GM18858 (cell line): ENCODE measurements at regions not wholly inside any gene's neighbourhood (a gene's known extent, or its start where the extent isn't known, plus 50 kb on each side); places are given as distances from the start of the nearest gene placed in this dataset.

Source experiments
- ATAC-seq: cut with Tn5 transposase; IDR thresholded peaks from one replicate; pipeline ENCODE4 v1.9.1; 2021; ENCODE audit not compliant: unreplicated experiment

GRCh38 chr15:53307952-53308624, 451.4 kb downstream of the WDR72 start:
- ATAC-seq: no peak

- ATAC-seq: no peak
Measured at GRCh38 chr15:53305554-53305953, 453.9 kb downstream of the WDR72 start.

DNA sequence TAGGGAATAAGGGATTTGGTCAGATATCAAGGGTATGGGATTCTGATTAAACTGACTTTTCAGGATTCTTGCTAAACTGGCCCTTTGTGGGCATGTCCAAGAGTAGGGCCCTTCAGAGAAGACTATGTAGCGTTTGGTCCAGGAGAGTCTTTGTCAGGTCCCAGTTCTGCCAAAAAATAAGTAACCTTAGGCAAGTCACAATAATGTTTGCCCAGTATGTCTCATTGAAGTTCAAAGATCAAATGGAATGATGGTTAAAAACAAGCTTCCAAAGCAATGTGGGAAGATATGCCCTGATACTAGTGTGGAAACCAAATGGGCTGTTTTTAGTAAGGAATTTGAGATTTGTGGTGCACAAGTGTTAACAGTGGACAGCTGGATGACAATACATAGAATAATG, 454.4 kb downstream of the WDR72 start:
- ATAC-seq: no peak

GRCh38 chr15:53297828-53298227, 461.6 kb downstream of the WDR72 start:
- no peak for ATAC-seq

GRCh38 chr15:53296603-53297002, 462.9 kb downstream of the WDR72 start:
- ATAC-seq: no peak

- no peak for ATAC-seq
Measured at GRCh38 chr15:53295574-53295973, 463.9 kb downstream of the WDR72 start.

- no peak for ATAC-seq
Measured at GRCh38 chr15:53288542-53288941, 470.9 kb downstream of the WDR72 start.

DNA sequence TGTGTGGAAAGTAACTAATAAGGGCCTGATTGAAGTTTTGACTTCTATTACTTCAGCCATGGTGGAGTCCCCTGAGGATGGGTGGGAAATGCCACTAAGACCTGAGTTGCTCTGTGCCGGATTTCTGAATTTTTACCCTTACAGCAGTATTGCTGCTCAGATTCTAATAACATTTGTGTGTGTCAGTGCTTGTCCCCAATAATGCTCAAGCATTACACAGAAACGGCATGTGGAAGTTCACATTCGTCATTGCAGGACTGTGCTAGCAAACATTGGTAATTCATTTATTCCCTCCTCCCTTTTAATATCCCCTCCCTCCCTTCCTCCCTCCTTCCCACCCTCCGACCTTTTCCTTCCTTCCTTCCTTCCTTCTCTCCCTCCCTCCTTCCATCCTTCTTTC, 484.5 kb upstream of the ONECUT1 start:
- no peak for ATAC-seq

DNA sequence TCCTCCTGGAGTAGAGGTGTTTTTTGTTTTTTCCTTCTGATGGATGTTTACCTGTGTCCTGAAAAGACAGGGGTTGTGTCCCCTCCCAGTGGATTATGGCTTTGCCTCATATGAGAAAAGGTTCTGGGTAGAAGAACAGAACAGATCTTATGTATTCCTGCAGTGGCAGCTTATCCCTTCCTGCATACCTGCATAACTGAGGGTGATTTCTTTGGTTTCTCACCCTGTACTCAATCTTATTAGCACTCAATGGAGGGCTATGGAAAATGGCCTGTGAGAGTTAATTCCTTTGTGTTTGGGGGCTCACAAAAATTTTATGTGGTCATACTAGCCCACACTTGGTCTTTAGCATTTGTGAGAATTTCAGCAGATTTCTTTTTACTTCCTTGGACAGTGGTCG, 482.0 kb upstream of the ONECUT1 start:
- ATAC-seq: no peak

DNA sequence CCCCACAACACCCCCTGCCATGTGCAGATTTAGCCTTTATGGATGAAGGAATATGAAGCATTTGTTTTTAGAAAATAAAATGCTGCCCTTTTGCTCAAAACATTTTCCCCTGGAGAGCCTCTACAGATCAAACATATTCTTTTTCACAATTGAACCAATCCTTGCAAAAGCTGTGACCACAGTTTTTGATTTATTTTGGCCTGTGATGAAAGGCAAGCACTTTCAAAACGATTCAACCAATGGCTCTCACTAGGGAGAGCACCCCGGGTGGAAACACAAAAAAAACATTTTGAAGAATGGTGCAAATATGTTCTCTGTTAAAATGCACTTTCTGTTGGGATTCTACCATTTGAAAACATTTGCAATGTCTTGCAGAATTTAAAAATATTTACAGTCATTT, 476.0 kb upstream of the ONECUT1 start:
- no peak for ATAC-seq

DNA sequence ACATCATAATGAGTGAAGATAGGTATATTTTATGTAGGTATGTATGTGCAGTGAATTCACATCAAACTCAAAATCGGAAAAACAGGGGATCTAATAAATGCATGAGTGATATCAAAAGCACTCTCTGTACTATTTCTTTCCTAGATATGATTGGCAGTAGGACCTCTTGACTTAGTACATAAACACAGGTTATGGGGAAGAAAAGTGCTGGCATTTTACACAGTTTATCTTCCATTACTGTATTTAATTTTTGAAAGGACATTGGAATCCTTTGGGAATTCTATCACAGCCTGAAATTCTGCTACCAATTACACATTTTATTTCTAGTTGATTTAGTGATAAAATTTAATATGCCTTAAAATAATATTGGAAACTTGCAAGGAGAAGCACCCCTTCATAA, 470.5 kb upstream of the ONECUT1 start:
- ATAC-seq: no peak

DNA sequence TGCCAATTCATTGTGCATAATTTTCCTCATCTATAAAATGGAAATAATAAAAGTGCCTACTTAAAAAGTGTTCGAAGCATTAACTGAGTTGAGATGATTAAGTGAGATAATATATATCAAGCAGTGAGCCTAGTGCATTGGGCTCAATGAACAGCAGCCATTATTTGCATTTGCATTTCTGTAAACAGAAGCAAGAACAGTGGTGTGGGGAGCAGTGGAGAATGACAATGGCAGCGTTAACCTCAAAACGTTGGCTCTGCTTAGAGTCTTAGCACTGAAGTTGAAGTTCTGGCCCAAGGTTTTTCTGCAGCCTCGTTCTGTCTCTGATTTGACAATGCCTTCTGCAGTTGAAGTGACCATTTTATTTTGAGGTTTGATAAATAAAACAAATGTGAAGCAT, 466.3 kb upstream of the ONECUT1 start:
- no peak for ATAC-seq

GRCh38 chr15:53256043-53256442, 465.9 kb upstream of the ONECUT1 start:
- no peak for ATAC-seq

- ATAC-seq: no peak
Measured at GRCh38 chr15:53251996-53252395, 461.9 kb upstream of the ONECUT1 start.

- ATAC-seq: no peak
Measured at GRCh38 chr15:53251523-53251922, 461.4 kb upstream of the ONECUT1 start.

DNA sequence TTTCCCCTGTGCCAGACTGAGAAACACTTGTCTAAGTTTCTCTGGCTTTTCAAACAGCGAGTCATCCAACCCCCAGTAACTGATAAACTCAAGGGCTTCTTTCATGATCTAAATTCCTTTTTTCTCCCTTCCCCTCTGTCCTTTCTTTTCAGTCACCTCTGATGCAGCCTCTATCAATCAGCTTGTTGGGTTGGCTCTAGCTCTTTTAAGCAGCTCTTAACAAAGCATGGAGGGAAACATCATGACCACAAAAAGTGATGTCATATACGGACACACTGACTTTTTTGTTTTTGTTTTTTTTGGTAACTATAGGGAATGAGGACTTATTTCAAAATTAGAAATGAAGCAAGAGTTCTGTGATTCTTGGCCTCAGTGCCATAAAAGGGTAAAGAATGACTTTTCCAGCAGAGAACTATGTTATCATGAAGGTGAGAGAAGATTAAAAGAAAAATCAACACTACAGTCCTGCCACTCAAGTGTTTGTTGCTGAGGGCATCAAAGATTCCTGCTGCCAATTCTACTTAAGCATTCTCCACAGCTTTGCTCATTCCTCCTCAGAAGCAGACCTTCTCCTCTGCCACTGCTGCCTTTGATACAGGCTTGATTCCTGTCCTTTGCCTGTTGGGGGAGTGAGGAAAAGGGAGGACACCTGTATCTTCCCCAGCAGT, 457.0 kb upstream of the ONECUT1 start:
- ATAC-seq: no peak

DNA sequence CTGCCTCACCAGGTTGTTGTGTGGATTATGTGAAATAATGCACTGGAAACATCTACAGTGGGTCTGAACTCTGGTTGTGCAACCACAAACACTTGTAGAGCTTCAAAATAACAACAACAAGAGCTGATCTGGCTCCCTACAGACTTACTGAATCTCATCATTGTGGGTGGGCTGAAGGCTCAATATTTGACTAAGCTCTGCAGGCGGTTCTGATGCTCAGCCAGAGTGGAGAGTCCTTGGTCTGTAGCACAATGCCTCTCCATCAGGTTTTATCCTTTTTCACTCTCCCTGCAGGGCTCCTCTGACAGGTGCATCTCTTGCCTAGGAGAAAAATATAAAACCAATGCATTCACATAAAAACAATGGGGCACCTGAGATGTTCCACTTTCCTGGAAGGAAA, 456.3 kb upstream of the ONECUT1 start:
- ATAC-seq: no peak

DNA sequence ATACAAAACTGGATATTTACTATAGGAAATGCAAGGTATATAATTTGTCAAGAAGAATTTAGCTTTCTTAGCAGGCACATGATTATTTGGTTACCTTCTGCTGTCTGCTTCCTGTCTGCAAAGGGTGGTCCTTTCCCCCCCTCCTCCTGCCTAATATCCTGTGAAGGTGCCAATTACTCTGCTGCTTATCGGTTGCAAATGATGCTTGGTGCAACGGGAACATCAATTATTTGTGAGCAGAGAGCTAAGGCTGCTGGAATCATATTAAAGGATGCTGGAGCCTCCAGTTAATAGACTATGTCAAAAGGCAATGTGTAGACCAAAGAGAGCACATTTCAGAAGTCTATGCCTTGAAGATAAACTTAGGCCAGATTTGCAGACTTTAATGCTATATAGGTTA, 443.7 kb upstream of the ONECUT1 start:
- no peak for ATAC-seq

DNA sequence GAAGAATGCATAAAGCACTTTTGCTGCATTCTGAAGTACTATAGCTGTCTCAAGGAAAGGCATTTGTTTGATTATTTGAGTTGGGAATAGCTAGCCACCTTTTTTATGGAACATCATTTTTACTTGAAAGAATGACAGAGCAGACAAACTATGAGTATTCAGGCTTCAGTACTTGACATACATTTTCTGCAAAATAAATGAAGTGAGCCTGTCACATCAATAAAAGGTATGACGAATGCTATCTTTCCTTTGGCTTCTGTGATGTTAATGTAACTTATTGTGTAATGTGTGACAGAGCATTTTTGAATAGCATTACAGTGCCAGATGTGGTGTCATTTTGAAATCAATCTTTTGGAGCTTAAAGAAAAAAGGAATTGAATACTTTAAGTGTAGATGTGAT, 440.3 kb upstream of the ONECUT1 start:
- ATAC-seq: no peak

DNA sequence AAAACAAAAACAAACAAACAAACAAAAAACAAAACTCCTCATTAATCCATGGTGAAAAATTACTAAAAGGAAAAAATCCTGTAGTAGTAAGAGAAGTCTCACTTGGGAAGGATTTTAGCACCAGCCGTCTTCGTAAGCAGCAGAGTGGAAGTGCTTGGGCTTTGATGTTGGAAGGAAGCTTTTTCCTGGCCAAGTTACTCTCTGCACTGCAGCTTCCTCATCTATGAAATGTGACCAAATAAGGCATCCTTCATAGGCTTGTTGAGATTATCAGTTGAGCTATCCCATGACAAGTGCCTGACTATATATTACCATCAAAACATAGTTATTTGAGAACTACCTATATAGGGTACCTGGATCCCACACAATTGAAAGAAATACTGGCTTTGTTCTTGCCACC, 436.4 kb upstream of the ONECUT1 start:
- ATAC-seq: no peak

GRCh38 chr15:53225781-53226180, 435.6 kb upstream of the ONECUT1 start:
- no peak for ATAC-seq

DNA sequence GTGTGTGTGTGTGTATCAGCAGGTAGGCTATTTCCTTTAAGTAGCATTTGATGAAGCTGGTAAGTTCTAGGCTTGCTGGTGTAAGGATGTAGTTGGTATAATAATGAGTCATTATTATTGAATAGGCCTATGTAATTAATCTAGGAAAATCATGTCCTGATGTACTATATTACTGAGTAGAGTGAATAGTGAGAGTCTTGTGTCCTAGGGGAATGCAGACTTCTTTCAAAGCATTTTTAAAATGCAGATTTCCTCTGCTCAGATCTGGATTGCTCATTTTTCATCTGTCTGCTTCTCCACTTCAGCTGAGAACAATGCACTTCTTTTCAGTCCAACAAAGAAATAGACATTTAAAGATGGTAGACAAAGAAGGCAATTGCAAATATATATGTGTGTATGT, 434.2 kb upstream of the ONECUT1 start:
- no peak for ATAC-seq

- ATAC-seq: no peak
Measured at GRCh38 chr15:53223815-53224214, 433.7 kb upstream of the ONECUT1 start.
